ENCODE measurements at regions not wholly inside any gene's neighbourhood (a gene's known extent, or its start where the extent isn't known, plus 50 kb on each side); places are given as distances from the start of the nearest gene placed in this dataset.

DNA sequence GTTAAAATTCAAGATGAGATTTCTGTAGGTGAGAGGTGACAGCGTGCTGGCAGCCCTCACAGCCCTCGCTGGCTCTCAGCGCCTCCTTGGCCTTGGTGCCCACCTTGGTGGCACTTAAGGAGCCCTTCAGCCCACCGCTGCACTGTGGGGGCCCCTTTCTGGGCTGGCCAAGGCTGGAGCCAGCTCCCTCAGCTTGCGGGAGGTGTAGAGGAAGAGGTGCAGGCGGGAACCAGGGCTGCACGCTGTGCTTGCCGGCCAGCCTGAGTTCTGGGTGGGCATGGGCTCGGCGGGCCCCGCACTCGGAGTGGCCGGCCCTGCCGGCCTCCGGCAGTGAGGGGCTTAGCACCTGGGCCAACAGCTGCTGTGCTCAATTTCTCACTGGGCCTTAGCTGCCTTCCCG lies 320.0 kb upstream of the VWC2 start:
- TF ChIP-seq CTCF (conservative IDR thresholded peaks at IDR 0.05) = no peak
- no peak for TF ChIP-seq EZH2 (IDR thresholded peaks at IDR 0.05; ENCODE audit: low read depth)

Measured in PC-9 (cell line).